ENCODE measurements at regions not wholly inside any gene's neighbourhood (a gene's known extent, or its start where the extent isn't known, plus 50 kb on each side); places are given as distances from the start of the nearest gene placed in this dataset.

GRCh38 chr21:25456672-25457071, 150.6 kb downstream of the MRPL39 start:
- Histone ChIP-seq H3K4me3 (ENCODE audit: control insufficient read depth in 2 of 3, extremely low read depth in 1 of 3, insufficient read depth in 2 of 3, low read depth in 1 of 3, low read length in 3 of 3) (no peak overlapping the region), H4K20me1 (ENCODE audit: control insufficient read depth, extremely low read depth, insufficient read depth, low read length) (no peaks in the 10 kb centered on the region), H3K36me3 (ENCODE audit: control insufficient read depth in 2 of 2, extremely low read depth in 1 of 2, insufficient read depth in 2 of 2, low read length in 2 of 2) (no peaks in the 10 kb centered on the region), H3K9ac (ENCODE audit: control insufficient read depth, extremely low read depth, insufficient read depth, low read length) (no peak overlapping the region), H3K4me2 (ENCODE audit: control insufficient read depth, extremely low read depth, insufficient read depth, low read depth, low read length) (no peak overlapping the region), H3K27ac (ENCODE audit: control insufficient read depth, insufficient read depth, low read length) (peak overlapping the region; percentile 51), H3K79me2 (ENCODE audit: control insufficient read depth, insufficient read depth, low read length) (no peaks in the 10 kb centered on the region), H2AFZ (ENCODE audit: control insufficient read depth, low read length) (peak overlapping the region; percentile 55), H3K9me3 (ENCODE audit: control insufficient read depth, low read depth, low read length) (no peaks in the 10 kb centered on the region), H3K4me1 (ENCODE audit: control insufficient read depth, extremely low read depth, insufficient read depth, low read length) (no peaks in the 10 kb centered on the region), H3K9me1 (ENCODE audit: control insufficient read depth, extremely low read depth, insufficient read depth, low read length) (no peaks in the 10 kb centered on the region), H3K27me3 (ENCODE audit: control insufficient read depth, extremely low read depth, insufficient read depth, low read length) (no peaks in the 10 kb centered on the region)
- no peak for DNase-seq (ENCODE audit: low read depth, low spot score)
- FAIRE-seq: no peak
- TF ChIP-seq EZH2 (IDR thresholded peaks at IDR 0.05; ENCODE audit: low read length) (no peak), CTCF (optimal IDR thresholded peaks at IDR 0.05 in 1 of 3, IDR thresholded peaks at IDR 0.05 in 1 of 3, conservative IDR thresholded peaks at IDR 0.05 in 1 of 3; ENCODE audit: extremely low read depth in 1 of 3, insufficient read depth in 2 of 3, low read length in 3 of 3) (no peak)
- dilution Hi-C loops (cut with MboI; ENCODE audit: extremely low pct_ligation_motif_present, low sequenced_read_pairs): no loop called here

GRCh38 chr21:25453524-25453923, 153.8 kb downstream of the MRPL39 start:
- Histone ChIP-seq H3K9ac (ENCODE audit: control insufficient read depth, extremely low read depth, insufficient read depth, low read length) (no peak overlapping the region), H2AFZ (ENCODE audit: control insufficient read depth, low read length) (no peak overlapping the region), H3K4me3 (ENCODE audit: control insufficient read depth in 2 of 3, extremely low read depth in 1 of 3, insufficient read depth in 2 of 3, low read depth in 1 of 3, low read length in 3 of 3) (no peak overlapping the region), H3K4me2 (ENCODE audit: control insufficient read depth, extremely low read depth, insufficient read depth, low read depth, low read length) (no peak overlapping the region), H3K4me1 (ENCODE audit: control insufficient read depth, extremely low read depth, insufficient read depth, low read length) (no peaks in the 10 kb centered on the region), H3K9me1 (ENCODE audit: control insufficient read depth, extremely low read depth, insufficient read depth, low read length) (no peaks in the 10 kb centered on the region), H4K20me1 (ENCODE audit: control insufficient read depth, extremely low read depth, insufficient read depth, low read length) (no peaks in the 10 kb centered on the region), H3K36me3 (ENCODE audit: control insufficient read depth in 2 of 2, extremely low read depth in 1 of 2, insufficient read depth in 2 of 2, low read length in 2 of 2) (no peaks in the 10 kb centered on the region), H3K9me3 (ENCODE audit: control insufficient read depth, low read depth, low read length) (no peaks in the 10 kb centered on the region), H3K79me2 (ENCODE audit: control insufficient read depth, insufficient read depth, low read length) (no peaks in the 10 kb centered on the region), H3K27me3 (ENCODE audit: control insufficient read depth, extremely low read depth, insufficient read depth, low read length) (no peaks in the 10 kb centered on the region), H3K27ac (ENCODE audit: control insufficient read depth, insufficient read depth, low read length) (no peak overlapping the region)
- DNase-seq (ENCODE audit: low read depth, low spot score): no peak
- FAIRE-seq: no peak
- TF ChIP-seq CTCF (optimal IDR thresholded peaks at IDR 0.05 in 1 of 3, IDR thresholded peaks at IDR 0.05 in 1 of 3, conservative IDR thresholded peaks at IDR 0.05 in 1 of 3; ENCODE audit: extremely low read depth in 1 of 3, insufficient read depth in 2 of 3, low read length in 3 of 3) (no peak), EZH2 (IDR thresholded peaks at IDR 0.05; ENCODE audit: low read length) (no peak)
- dilution Hi-C loops (cut with MboI; ENCODE audit: extremely low pct_ligation_motif_present, low sequenced_read_pairs): no loop called here

All from keratinocyte (primary cell).